ENCODE measurements at regions not wholly inside any gene's neighbourhood (a gene's known extent, or its start where the extent isn't known, plus 50 kb on each side); places are given as distances from the start of the nearest gene placed in this dataset.

DNA sequence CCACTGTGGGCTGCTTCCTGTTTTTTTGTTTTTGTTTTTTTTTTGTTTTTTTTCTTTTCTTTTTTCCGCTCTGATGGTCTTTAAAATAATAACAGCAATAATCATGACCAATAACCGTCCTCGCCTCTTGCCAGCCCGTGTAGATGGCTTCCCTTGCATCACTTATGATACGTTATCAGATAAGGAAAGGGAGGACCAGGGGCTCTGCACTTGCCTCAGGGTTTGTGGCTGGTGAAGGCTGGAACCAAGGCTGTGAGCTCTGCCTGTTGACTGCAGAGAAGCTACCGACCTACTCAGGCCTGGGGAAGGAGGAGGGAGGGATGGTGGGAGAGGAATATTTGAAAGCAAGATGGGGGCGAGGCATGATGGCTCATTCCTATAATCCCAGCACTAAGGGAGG lies 114.0 kb upstream of the SDK2 start:
- no peak for DNase-seq

DNA sequence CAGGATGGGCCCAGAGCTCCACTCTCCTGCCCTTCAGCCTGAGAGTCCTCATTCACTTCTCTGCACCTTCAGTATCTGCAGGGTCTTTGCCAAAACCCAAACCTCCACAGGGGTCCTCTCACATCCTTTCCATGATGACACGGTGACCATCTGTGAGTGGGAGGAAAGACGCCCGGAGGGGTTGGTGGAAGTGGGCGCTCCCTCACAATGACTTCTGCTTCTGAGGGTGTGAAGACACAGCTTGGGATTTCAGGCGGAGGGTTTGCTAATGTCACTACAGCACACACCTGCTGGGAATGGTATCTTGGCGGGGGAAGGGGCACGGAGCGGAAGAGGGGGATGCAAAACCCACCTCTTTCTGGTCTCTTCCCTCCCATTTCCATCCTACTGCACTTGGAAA lies 115.1 kb upstream of the SDK2 start:
- DNase-seq, result no peak

DNA sequence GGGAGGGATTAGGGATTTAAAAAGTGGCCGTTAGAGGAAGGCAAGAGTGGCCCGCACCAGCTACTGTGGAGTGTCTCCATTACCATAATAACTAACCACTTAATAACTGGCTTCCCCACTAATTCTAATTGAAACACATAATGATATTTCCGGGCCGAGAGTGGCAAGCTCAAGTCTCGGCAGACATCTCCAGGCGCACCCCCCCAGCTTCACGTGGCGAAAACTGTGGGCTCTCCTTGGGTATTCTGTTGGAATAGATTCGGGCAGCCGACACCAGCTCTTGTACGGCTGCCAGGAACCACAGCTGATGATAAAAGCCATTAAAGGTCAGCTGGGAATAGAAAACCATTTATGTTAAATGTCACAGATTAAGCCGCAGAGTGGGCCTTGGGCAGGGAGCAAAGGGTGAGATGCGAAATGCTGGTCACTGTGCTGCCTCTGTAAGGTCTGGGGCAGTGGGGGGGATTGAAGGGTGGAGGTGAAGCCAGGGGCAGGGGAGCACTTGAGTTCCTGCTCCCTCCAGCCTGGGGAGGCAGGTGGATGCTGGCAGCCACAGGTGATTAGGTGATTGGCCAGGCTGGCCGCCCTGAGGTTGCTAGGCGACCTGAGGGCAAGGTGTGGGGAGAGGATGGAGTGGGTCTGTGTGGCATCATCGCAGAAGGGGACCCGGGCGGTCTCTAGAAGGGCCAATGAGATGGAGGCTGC lies 115.6 kb upstream of the SDK2 start:
- DNase-seq, result peak; percentile 29

DNA sequence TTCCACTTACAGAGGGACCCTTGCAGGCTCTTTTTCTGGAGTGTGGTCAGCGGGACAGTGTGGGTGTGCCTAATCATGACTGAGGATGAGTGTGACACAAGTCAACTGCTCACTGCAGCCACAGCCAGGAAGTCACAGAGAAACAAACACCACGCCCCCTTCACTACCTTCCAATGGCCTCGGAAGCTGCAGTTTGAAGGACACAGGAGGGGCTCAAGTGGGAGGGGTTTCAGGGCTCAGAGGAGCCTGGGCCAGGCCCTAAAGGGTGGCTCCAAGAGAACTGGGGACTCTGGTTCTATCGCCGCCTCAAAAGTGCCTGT lies 116.2 kb upstream of the SDK2 start:
- DNase-seq, result no peak

DNA sequence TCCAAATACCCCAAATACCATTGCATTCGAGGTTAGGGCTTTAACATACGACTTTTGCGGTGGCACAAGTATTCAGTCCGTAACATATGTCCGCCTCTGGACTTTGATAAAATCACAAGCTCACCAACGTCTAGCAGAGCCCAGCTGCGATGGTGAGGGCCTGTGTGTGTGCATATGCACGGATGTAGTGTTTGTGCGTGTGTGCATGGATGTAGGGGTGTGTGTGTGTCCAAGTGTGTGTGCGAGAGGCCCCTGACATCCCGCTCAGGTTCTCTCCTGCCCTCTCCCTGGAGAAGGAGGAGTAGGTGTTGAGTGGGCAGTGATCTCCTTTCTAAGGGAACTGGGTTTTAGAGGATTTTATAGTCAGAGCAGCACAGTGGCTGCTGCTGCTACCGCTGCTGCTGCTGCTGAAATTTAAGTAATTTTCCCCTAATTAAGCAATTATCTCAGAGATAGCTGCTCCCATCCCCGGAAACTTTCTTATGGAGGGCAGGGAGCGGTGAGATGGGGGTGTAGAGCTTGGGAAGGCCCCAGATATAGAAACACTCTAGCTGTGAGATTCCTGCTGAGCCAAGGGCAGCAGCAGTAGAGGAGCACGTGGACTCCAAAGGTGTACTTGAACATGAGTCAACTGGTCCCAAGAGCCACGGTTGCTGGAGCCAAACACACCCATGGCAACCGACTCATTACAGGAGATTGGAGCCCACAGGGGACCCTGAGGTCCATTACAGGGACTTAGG lies 121.7 kb upstream of the SDK2 start:
- DNase-seq, result peak; percentile 84

DNA sequence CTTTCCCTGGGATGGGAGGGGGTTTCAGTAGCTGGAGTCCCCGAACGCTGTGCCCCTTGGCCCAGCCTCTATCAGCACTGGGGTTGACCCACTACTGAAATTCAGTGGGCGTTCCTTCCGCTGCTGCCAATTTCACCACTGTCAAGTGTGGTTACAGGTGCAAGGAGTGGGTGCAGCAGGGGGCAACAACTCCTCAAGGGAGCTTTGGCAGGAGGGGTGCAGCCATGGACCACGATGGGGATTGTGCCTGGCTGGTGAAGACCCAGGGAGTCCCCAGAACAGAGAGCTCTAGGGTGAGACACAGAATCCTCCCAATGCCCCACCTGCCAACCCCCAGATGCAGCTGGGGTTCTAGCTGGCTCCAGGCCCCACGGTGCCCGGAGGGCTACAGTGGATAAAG lies 123.5 kb upstream of the SDK2 start:
- DNase-seq, result no peak

DNA sequence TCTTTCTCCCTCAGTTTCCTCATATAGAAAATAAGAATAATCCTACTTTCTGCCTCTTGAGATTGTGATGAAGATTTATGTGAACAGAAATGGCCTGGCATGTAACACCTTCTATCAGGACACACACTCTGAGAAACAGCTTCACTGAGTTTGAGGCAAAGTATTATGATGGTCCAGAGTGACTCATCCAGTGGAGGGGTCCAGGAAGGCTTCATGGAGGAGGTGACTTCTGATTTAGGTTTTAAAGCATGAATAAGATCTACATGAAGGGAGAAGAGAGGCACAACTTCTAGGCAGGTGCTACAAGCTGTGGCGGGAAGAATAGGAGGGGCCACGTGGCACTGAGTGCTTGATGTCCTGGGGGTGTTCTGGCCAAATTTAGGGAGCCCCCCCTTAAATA lies 124.4 kb upstream of the SDK2 start:
- DNase-seq, result no peak

DNA sequence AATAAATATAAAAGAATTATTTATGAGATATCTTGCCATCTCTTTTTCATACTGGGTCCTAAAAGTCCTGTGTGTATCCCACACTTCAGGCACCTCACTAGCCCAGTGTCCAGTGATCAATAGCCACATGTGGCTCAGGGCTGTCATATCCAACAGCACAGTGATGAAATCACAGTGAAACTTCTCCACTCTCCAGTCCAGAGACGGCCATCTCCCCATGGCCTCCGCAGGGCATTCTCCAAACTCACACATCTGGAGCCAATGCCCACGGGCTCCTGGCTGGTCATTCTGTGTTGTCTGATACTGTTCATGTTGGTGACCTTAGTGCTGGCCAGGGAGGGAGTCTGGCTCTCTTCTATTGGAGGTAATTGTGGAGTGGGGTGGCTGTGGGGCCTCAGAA lies 125.2 kb upstream of the SDK2 start:
- DNase-seq, result no peak

DNA sequence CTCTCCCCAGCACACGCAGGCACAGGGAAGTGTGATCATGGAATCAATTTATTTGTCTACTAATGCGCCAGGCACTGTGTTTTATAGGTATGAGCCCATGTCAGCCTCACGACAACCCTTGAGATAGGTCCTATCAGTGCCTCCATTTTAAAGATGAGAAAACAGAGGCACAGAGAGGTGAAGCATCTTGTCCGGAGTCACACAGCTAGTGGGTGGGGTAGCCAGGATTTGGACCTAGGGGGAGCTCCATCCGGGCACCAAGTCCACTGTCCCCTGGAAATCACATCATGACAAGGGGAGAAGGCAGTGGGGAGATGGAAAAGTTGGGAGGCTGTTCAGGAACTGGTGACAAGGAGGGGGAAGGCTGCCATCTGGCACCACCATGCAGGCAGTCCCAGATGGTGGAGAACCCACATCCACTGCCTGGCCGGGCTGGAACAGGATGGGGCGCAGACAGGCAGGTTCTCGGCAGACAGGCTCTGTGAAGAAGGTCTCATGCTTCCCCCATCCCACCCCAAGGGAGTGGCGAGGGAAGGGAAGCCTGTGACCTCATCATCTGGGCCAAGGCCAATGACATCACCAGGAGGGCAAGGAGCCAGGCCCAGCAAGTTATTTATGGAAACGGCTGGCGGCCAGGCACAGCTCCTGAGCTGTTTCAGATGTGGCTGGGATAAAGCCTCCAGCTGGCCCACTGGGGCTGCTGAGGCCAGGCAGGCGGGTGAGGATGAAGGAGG lies 126.0 kb upstream of the SDK2 start:
- DNase-seq, result peak; percentile 50

DNA sequence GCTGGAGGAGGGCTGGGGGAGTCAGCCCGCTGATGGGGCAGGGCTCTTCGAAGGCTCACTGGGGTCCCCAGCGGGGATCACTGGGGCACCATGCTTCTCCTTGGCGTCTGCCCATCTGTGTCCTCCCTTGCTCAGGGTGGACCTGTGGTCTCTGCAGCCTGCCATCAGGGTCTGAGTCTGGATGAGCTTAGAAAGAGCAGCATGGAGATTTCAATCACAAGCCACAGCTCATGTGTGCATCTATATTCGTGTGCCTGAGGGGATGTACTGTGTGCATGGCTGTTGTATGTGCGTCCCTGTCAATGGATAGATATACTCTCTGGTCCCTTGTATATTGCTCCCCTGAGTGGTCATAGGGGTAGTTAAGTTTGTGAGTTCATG lies 126.6 kb upstream of the SDK2 start:
- no peak for DNase-seq

DNA sequence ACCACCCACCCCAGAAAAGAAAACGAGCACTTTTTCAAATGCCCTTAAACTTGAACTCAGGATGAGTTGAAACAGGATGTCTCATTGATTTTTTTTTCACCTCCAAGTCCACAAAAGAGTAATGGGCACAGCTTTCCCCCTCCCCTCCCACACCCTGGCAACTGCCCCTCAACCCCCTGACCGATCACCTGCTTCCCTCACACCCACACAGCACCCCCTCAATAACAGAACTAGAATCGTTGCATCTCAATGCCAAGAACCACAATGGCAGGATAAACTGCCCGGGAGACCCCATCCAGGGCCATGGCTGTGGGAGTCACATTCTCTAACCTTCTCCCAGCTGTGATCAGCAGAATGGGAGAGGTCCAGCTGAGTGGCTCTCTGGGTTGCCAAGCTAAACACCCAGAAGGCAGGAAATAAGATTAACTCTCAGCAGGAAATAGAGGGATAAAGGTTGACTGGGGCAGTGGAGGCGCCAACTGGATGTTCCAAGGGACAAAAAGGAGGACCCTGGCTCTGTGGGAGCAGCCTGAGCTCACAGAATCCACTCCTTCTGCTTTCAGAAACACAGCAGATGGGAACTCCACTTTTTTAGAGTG lies 128.0 kb upstream of the SDK2 start:
- DNase-seq, result no peak

DNA sequence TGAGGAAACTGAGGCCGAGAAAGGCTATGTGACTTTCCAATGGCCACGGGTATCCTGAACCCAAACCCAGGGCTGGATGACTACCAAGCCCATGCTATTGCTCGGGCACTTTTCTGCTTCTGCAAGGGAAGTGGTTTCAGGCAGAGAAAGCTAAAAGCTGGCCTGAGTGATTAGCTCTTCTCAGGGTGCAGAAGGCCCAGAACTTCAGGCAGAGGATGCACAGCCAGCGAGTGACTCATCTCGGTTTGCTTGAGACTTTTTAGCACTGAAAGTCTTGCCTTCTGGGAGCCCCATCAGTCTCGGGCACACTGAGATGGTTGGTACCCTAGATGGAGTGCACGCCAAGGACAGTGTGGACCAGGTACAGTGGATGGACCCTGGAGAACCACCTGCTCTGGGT lies 129.5 kb upstream of the SDK2 start:
- no peak for DNase-seq

DNA sequence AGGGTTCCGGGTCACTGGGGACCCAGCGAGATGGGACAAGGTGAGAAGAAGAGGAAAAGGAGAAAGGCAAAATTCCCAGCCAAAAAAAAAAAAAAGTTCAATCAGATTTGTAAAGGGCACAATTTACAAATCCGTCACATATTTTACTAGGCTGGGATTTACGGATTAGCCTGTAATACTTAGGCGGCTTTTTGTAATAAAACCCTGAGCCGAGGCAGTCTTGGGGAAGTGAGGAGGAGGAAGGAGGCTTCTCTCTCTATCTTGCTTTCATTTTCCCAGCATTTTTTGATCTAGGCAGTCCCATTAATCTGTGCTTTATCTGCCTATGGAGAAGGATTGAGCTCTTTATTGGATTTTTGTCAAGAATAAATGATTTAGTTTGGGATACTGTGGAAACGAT lies 130.6 kb upstream of the SDK2 start:
- DNase-seq, result no peak

DNA sequence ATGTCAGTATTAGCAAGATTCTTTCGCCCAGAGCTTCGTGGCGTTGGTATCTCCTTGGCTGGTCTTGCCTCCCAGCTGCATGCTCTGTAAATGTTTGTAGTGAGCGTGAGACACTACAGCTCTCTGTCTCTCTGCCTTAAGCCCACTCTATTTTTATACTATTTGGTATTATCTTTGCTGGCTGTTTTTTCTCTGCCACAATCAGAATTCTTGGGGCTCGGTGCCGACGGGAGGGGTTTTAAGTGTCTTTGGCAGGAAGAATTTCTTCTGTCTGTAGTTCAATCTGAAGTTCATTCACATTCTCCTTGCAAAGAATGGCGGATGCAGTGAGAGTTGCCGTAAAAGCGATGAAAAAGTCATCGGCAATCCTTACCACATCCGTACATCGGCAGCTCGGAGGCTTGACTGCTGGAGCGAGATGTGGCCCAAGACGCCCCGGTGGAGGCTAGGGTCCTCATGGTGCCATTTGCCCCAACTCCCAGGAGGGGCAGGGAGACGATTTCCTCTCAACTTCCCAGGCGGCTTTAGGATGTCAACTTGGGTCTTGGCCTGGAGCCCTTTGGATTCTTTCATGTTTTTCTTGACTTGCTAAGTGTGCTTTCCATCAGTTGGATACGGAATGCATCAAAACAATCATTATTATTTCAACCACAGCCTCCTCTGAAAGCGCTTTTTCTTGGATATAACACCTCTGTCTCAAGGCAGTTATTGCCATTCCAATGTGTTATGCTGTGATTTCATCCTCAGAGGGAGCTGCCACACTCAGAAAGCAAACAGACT lies 132.3 kb upstream of the SDK2 start:
- no peak for DNase-seq

DNA sequence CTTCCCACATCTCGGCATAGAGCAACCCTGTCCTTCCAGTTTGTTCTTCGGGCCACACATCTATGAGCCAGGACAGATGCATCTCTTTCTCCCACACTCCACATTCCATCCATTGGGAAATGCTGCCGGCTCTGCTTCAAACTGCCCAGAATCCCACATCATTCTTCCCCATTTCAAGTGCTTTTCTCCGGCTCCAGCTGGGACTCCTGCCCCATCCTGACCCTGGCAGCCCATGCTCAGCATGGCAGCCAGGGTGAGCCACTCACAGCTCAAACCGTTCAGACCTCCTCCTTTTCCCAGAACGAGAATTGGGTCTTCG lies 132.8 kb upstream of the SDK2 start:
- no peak for DNase-seq

DNA sequence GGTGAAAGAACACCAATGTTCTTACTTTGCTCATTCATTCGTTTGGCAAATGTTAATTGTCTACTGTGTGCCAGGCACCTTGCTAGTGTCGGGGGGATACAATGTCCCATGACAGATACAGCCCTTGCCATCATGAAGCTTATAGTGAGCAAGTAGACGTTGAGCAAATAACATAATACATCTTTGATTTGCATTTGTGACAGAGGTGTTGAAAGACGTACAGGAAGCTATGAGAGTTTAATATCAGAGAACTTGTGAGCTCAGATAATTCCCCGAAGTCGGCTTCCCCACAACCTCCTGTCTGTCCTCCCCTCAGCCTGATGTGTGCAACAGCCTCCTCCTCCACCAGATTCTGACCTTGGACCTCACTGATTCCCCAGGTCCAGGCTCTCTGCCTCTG lies 138.0 kb upstream of the SDK2 start:
- no peak for DNase-seq

DNA sequence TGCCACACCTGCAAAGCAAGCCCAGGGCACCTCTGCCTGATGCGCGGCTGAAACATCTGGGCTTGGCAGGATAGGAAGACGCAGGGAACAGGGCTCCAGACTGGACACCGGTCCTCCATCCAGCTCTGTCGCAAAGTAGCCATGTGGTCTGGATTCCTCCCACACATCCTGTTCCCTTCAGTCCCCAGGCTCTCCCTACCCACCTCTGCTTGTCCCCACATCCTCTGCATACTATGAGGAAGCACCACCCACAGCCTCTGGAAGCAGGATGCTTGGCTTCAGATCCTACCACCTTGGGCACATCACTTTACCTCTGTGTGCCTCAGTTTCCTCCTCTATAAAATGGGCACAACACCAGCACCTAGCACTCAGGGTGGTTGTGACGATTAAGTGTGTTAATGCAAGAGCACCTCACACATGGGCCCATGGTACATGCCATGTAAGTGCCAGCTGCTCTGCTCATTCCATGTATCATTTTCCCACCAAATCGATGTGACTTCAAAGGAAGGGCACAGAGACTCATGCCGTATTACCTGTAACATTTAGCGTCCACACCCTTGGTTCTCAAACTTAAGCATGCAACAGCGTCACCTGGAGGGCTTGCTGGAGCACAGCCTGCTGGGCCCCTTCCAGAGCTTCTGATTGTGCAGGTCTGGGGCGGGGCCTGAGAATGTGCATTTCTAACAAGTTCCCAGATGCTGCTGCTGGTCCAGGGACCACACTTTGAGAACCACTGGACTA lies 138.6 kb upstream of the SDK2 start:
- DNase-seq, result no peak

DNA sequence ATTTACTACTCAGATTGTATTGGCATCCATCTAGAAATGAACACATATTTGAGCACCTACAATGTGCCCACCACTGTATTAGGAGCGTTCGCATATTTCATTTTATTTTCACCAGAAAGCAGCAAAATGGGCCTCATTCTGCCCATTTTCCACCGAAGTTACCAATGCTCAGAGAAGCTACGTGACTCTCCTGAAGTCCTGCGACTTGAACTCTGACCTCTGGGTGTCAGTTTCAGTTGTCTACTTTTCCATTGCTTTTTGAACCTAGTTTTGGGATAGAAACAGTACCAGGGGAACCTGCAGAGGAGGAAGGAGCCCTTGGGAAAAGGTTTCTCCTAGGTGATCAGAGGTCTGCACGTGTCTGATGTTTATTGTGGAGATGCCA lies 139.1 kb upstream of the SDK2 start:
- no peak for DNase-seq

DNA sequence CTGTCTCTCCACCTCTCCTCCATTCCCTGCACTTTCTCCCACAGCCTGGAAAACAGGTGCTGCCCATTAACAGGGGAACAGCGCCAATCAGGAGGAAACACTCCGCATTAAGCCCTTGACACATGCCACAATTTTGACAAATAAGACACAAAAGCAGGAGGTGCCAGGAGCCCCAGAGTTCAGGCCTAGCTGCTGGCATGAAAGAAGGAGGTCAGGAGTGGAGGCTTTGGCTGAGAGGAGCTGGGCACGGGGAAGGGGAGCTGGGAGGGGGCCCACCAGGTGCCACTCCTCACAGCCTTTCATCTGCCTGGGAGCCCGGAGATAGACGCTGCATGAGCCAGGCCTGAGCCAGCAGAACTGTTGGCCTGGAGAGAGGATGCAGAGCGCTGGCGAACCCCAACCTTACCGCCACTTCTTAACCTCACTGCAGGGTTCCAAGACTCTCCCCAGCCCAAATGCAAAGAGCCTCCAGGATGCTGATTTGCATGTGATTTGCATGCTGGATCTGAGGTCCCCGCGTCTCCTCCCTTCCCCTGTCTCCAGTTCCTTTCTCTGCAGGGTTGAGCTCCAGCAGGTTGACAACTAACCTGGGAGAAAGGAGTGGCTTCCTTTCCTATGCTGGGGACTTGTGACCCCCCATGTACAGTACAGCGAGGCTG lies 139.8 kb upstream of the SDK2 start:
- peak; percentile 64 for DNase-seq

DNA sequence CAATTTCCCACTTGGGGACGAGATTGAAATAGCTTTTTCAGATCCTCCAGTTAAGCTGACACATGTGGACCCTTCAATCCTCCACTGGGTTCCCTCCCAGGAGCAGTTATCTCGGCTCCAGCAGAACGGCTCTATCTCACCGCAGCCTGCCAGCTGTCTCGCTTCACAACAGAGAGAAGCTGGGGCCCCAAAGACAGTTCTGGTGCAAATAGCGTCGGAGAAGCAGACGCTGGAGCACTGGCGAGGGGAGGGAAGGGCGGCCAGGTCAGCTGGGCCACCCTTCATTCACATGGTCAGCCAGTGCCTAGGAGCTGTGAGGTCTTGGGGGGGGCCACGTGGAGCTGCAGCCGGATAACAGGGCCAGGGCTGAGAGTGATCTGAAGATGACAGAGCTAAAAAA lies 141.3 kb upstream of the SDK2 start:
- DNase-seq, result no peak

DNA sequence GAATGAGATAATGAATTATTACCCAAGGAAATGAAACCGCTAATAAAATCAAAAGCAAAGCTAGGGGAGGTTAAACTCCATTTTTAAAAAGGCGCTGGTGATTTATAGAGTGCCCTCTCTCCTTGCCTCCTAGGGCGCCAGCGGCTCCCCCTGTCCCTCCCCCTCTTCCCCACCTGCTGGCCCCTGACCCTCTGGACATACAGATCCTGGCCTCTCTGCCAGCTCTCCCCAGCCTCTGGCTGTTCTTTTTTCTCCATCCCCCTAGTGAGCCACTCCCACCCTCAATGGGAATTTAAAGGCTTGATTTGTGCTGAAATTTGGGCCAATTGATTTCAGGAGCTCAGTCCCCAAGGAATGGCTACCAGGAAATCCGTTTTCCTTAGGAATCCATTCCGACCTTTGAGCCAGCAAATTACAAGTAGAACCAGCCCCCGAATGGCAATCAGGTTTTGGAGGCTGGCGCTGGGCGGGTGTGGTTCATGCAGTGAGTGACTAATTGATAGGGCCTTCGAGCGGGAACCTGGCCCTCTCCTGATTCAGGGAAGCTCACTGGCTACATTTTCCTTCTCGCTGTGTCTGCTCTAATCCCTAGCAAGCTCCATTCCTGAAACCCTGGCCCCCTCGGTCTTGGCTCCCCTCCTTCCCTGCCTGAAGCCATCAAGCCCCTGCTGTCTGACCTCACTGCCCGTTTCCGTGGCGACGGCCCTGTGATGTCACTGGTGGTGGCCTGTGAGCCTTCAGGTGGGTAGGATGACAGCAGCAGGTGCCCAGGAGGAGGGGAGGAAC lies 141.9 kb upstream of the SDK2 start:
- DNase-seq, result peak; percentile 70

Data from NCI-H2107 (cell line).